ENCODE measurements at regions not wholly inside any gene's neighbourhood (a gene's known extent, or its start where the extent isn't known, plus 50 kb on each side); places are given as distances from the start of the nearest gene placed in this dataset.

GRCh38 chr12:67911275-67911600, 78.0 kb upstream of the IFNG-AS1 start:
- no peak for DNase-seq

- no peak for DNase-seq
Measured at GRCh38 chr12:67911789-67912188, 77.5 kb upstream of the IFNG-AS1 start.

GRCh38 chr12:67915335-67915851, 73.9 kb upstream of the IFNG-AS1 start:
- no peak for DNase-seq

- DNase-seq, result no peak
Measured at GRCh38 chr12:67916266-67916970, 72.8 kb upstream of the IFNG-AS1 start.

- no peak for DNase-seq
Measured at GRCh38 chr12:67917811-67918210, 71.4 kb upstream of the IFNG-AS1 start.

- no peak for DNase-seq
Measured at GRCh38 chr12:67918441-67918840, 70.8 kb upstream of the IFNG-AS1 start.

GRCh38 chr12:67919406-67919805, 69.8 kb upstream of the IFNG-AS1 start:
- no peak for DNase-seq

- no peak for DNase-seq
Measured at GRCh38 chr12:67920413-67920812, 68.8 kb upstream of the IFNG-AS1 start.

- DNase-seq, result no peak
Measured at GRCh38 chr12:67921286-67921685, 68.0 kb upstream of the IFNG-AS1 start.

- DNase-seq, result no peak
Measured at GRCh38 chr12:67922245-67922644, 67.0 kb upstream of the IFNG-AS1 start.

GRCh38 chr12:67925077-67925476, 64.2 kb upstream of the IFNG-AS1 start:
- DNase-seq, result no peak

GRCh38 chr12:67925552-67925951, 63.7 kb upstream of the IFNG-AS1 start:
- no peak for DNase-seq

- DNase-seq, result no peak
Measured at GRCh38 chr12:67926063-67926462, 63.2 kb upstream of the IFNG-AS1 start.

- no peak for DNase-seq
Measured at GRCh38 chr12:67927324-67927723, 61.9 kb upstream of the IFNG-AS1 start.

- no peak for DNase-seq
Measured at GRCh38 chr12:67927815-67928214, 61.4 kb upstream of the IFNG-AS1 start.

GRCh38 chr12:67928621-67929383, 60.4 kb upstream of the IFNG-AS1 start:
- no peak for DNase-seq

- no peak for DNase-seq
Measured at GRCh38 chr12:67929384-67929772, 59.9 kb upstream of the IFNG-AS1 start.

GRCh38 chr12:67937822-67938221, 51.4 kb upstream of the IFNG-AS1 start:
- no peak for DNase-seq
